Naive thymus-derived CD8-positive, alpha-beta T cell (primary cell): ENCODE measurements at regions not wholly inside any gene's neighbourhood (a gene's known extent, or its start where the extent isn't known, plus 50 kb on each side); places are given as distances from the start of the nearest gene placed in this dataset.
"Not testable (repeated sequence)": the region's sequence is repeated elsewhere in the genome, so short reads cannot be mapped to it uniquely, and the experiment has no call there.

Source experiments
- ATAC-seq, 2 donors: fragments of 150-1000 bp; cut with Tn5 transposase in 1 of 2; sonication (Bioruptor Pico), chemical (Tn5 transposase) in 1 of 2; 1 replicate in 1 of 2; 2 replicates in 1 of 2; pipeline ENCODE4 v1.10.0; 2021; ENCODE audit warnings: mild to moderate bottlenecking in 2 of 2, moderate library complexity in 2 of 2
- POLR2A ChIA-PET: fragments of 350-600 bp; sonication (Branson Sonifier 250); formaldehyde crosslinking; loops from one replicate; lab custom pipeline; 2021; ENCODE audit warnings: antibody characterized with exemption; lab: Charles Lee
- DNase-seq, 10 donors: peaks; one replicate each; pipeline versions ENCODE4 v3.0.0 to v3.0.0-alpha.2; 2020 to 2022
- H3K27ac Mint-ChIP-seq, 10 donors: one replicate each; pipeline ENCODE4 v1.8.0; 2020 to 2022; ENCODE audit warnings: mild to moderate bottlenecking in 10 of 10, mixed read lengths in 10 of 10, moderate library complexity in 4 of 10, inconsistent platforms in 1 of 10
- H3K27me3 Mint-ChIP-seq, 5 donors: one replicate each; pipeline ENCODE4 v1.8.0; 2021 to 2022; ENCODE audit warnings: mixed read lengths in 5 of 5
- H3K36me3 Mint-ChIP-seq, 3 donors: one replicate each; pipeline ENCODE4 v1.8.0; 2020 to 2022; ENCODE audit warnings: mixed read lengths in 3 of 3, mild to moderate bottlenecking in 2 of 3, inconsistent platforms in 1 of 3
- H3K4me1 Mint-ChIP-seq, 4 donors: one replicate each; pipeline ENCODE4 v1.8.0; 2021 to 2022; ENCODE audit warnings: mixed read lengths in 4 of 4
- H3K4me3 Mint-ChIP-seq, 10 donors: one replicate each; pipeline ENCODE4 v1.8.0; 2020 to 2022; ENCODE audit warnings: mild to moderate bottlenecking in 10 of 10, mixed read lengths in 10 of 10, moderate library complexity in 6 of 10, inconsistent platforms in 1 of 10
- H3K9me3 Mint-ChIP-seq, 9 donors: one replicate each; pipeline ENCODE4 v1.8.0; 2020 to 2022; ENCODE audit warnings: mixed read lengths in 9 of 9, mild to moderate bottlenecking in 3 of 9, inconsistent platforms in 1 of 9, moderate library complexity in 1 of 9

DNA sequence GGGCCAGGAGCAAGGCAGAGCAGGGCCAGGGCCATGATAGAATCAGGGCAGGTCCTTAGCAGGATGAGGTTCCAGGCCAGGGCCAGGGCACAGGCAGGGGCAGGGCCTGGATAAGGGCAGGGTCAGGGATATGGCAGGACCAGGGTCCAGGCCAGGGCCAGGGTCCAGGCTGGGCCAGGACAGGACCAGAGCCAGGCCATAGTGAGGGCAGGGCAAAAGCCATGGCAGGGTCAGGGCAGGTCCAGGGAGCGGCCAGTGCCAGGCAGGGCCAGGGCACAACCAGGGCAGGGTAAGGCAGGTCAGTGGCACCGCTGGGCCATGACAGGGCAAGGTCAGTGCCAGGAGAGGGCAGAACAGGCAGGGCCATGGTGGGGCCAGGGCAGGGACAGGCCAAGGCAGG, 152.2 kb downstream of the LIPI start:
- ATAC-seq (no peak), DNase-seq (no peak)
- POLR2A ChIA-PET = no interaction called here
- no peaks in the 10 kb centered on the region for H3K36me3 Mint-ChIP-seq
- H3K4me3 Mint-ChIP-seq = no peak overlapping the region
- peaks cover 0 to 2% (median 0%) of the 10 kb centered on the region in 9 donors for H3K9me3 Mint-ChIP-seq
- H3K27me3 Mint-ChIP-seq = no peaks in the 10 kb centered on the region
- H3K4me1 Mint-ChIP-seq = no peaks in the 10 kb centered on the region
- H3K27ac Mint-ChIP-seq = peak overlapping the region in 1 of 10 donors; percentile 11

DNA sequence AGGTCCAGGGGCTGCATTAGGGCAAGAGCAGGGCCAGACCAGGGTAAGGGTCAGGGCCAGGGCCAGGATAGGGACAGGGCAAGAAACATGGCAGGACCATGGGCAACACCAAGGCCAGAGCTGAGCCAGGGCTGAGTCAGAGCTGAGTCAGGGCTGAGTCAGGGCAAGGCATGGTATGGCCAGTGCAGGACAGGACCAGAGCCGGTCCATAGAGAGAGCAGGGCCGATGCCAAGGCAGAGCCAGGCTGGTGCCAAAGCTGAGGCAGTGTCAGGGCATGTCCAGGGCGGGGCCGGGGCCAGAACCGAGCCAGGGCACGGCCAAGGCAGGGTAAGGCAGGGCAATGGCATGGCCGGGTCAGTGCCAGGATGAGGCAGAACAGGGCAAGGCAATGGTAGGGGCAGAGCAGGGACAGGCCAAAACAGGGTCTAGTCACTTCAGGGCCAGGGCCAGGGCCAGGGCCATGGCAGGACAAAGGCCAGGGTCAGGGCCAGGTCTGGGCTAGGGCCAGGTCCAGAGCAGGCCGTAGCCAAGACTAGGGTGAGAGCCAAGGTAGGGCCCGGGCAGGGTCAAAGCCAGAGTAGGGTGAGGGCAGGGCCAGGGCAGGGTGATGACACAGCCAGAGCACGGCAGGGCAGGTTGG, 152.8 kb downstream of the LIPI start:
- H3K4me3 Mint-ChIP-seq, H3K36me3 Mint-ChIP-seq, H3K9me3 Mint-ChIP-seq, H3K4me1 Mint-ChIP-seq, POLR2A ChIA-PET, DNase-seq, ATAC-seq, H3K27ac Mint-ChIP-seq, H3K27me3 Mint-ChIP-seq: not testable (repeated sequence)

DNA sequence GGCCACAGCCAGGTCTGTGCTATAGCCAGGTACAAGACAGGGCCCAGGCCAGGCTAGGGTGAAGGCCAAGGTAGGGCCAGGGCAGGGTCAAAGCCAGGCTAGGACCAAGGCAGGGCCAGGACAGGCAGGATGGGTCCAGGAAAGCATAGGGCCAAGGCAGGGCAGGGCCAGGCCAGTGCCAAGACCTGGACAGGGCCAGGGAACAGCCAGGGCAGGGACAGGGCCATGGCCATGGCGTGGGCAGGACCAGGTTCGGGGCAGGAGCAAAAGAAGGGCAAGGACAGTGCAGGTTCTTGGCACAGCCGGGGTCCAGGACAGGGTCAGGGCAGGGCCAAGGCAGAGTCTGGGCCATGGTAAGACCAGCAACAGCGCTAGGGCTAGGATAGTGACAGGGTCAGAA, 153.4 kb downstream of the LIPI start:
- no peak for ATAC-seq
- no peak overlapping the region for H3K27ac Mint-ChIP-seq
- POLR2A ChIA-PET = no interaction called here
- H3K4me1 Mint-ChIP-seq = no peaks in the 10 kb centered on the region
- no peak for DNase-seq
- H3K27me3 Mint-ChIP-seq = no peaks in the 10 kb centered on the region
- no peaks in the 10 kb centered on the region for H3K9me3 Mint-ChIP-seq
- no peak overlapping the region for H3K4me3 Mint-ChIP-seq
- H3K36me3 Mint-ChIP-seq = no peaks in the 10 kb centered on the region

DNA sequence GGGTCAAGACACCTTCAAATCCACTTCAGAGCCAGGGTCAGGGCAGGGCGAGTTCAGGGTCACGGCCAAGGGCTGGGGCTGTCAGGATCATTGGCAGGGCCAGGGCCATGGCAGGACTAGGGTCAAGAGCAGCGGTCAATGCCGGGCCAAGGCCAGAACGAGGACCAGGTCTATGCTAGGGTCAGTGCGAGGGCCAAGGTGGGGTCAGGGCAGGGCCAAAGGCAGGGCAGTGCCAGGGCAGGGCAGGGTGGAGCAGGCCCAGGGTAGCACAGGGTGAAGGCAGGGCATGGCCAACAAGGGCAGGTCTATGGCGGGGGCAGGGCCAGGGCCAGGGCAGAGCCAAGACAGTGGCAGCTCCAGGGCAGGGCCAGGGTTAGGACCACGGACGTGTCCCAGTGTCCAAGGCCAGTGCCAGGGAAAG, 154.0 kb downstream of the LIPI start:
- Mint-ChIP-seq H3K9me3 (no peaks in the 10 kb centered on the region), H3K4me1 (no peaks in the 10 kb centered on the region), H3K27me3 (no peaks in the 10 kb centered on the region), H3K36me3 (no peaks in the 10 kb centered on the region), H3K27ac (peak overlapping the region in 1 of 10 donors; percentile 67), H3K4me3 (no peak overlapping the region)
- ATAC-seq (no peak), DNase-seq (no peak)
- POLR2A ChIA-PET = no interaction called here

DNA sequence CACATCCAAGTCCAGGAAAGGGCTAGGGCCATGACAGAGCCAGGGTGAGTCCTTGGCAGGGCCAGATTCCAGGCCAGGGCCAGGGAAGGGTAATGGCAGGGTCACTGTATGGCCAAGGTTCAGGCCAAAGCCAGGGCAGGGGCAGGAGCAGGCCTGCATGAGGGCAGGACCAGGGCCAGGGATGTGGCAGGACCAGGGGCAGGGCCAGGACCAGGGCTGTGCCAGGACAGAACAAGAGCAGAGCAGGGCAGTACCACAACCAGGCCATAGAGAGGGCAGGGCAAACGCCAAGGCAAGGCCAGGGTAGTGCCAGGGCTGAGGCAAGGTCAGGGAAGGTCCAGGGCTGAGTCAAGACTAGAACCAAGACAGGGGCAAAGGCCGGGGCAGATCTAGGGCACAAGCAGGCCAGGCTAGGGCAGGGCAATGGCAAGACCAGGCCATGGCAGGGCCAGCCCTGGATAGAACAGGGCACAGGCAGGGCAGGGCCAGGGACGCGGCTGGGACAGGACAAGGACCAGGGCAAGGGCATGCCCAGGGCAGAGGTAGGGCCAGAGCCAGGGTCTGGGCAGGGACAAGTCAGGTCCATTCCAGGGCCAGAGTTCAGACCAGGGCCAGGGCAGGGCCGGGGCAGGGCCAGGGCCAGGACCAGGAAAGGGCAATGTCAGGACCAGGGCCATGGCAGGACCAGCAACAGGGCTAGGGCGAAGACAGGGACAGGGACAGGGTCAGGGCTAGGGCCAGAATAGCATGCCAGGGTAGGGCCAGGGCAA, 154.8 kb downstream of the LIPI start:
- peak overlapping the region in 1 of 10 donors; percentile 41 for H3K27ac Mint-ChIP-seq
- ATAC-seq, H3K9me3 Mint-ChIP-seq, H3K4me1 Mint-ChIP-seq, H3K4me3 Mint-ChIP-seq, DNase-seq, H3K36me3 Mint-ChIP-seq, H3K27me3 Mint-ChIP-seq, POLR2A ChIA-PET: not testable (repeated sequence)

DNA sequence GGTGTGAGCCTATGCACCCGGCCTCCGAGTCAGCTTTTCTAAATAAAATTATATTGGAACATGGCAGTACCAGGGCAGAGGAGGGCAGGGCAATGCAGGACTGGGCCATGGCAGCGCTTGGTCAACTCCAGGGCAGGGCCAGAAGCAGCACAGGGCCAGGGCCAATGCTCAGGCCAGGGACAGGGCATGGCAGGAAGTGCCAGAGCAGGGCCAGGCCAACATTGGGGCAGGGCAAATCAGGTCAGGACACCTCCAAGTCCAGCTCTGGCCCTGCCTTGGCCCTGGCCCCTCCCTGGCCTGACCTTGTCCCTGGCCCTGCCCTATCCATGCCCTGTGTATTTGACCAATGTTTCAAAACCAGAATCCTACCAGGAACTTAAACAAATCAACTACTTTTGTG, 156.1 kb downstream of the LIPI start:
- no peak for DNase-seq
- ATAC-seq = no peak
- Mint-ChIP-seq H3K4me3 (no peak overlapping the region), H3K27me3 (no peaks in the 10 kb centered on the region), H3K9me3 (no peaks in the 10 kb centered on the region), H3K4me1 (no peaks in the 10 kb centered on the region), H3K27ac (no peak overlapping the region), H3K36me3 (no peaks in the 10 kb centered on the region)
- POLR2A ChIA-PET = no interaction called here

DNA sequence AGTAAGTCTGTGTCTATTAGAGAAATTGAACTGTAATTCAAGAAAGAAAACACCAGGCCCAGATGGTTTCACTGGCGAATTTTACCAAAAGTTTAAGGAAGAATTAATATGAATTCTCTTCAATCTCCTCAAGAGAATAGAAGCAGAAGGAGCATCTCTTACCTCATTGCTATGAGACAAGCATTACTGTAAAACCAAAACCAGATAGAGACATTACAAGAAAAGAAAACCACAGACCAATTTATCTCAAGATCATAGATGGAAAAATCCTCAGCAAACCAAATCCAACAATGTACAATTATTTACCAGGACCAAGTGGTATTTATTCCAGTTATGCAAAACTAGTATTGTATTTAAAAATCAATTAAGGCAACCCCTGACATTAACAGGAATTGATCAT, 160.6 kb downstream of the LIPI start:
- no peak overlapping the region for H3K4me3 Mint-ChIP-seq
- POLR2A ChIA-PET = no interaction called here
- H3K36me3 Mint-ChIP-seq = peaks cover 0 to 2% (median 0%) of the 10 kb centered on the region in 3 donors
- H3K4me1 Mint-ChIP-seq = no peaks in the 10 kb centered on the region
- H3K9me3 Mint-ChIP-seq = no peaks in the 10 kb centered on the region
- DNase-seq (no peak), ATAC-seq (no peak)
- no peak overlapping the region for H3K27ac Mint-ChIP-seq
- no peaks in the 10 kb centered on the region for H3K27me3 Mint-ChIP-seq

DNA sequence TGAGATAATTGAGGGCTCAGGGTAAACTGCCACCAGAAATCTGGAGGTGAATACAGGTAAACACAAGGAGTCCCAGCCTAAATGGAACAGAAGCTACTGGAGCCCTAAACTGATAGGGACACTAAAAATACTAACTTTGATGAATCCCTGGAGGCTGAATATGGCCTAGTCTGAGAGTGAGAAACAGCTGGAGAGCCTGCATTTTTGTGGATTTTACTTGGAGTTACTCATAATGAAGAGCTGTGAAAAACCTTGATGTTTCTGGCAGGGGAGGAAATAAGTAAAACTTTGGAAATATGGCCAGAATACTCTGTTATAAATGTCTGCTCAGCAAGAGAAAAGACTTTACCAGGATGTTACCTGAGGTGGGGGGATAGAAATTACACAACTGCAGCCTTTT, 164.4 kb downstream of the LIPI start:
- Mint-ChIP-seq H3K27ac (no peak overlapping the region), H3K4me1 (no peaks in the 10 kb centered on the region), H3K9me3 (no peaks in the 10 kb centered on the region), H3K4me3 (no peak overlapping the region), H3K27me3 (no peaks in the 10 kb centered on the region), H3K36me3 (peaks cover 0 to 2% (median 0%) of the 10 kb centered on the region in 3 donors)
- DNase-seq (no peak), ATAC-seq (no peak)
- POLR2A ChIA-PET = no interaction called here

DNA sequence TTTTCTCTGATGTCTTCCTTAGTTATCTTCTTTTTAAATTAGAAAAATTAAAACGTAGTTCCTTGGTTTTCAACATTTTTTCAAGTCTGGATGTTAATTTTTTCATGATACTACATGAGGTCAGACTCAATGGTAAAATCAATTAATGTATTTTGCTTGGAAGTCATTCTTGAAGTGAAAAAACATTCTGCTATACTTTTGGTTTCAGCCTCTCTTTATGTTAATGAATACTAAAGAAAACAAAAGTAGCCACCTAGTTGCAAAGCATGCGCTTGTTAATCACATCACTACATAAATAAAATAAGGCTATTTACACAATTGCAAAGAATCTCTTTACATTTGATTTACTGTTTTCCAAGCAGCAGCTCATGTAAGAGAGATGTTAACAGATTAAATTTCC, 170.4 kb downstream of the LIPI start:
- Mint-ChIP-seq H3K27ac (no peak overlapping the region), H3K9me3 (no peaks in the 10 kb centered on the region), H3K27me3 (no peaks in the 10 kb centered on the region), H3K4me1 (no peaks in the 10 kb centered on the region), H3K36me3 (peaks cover 0 to 4% (median 3%) of the 10 kb centered on the region in 3 donors), H3K4me3 (no peak overlapping the region)
- no peak for ATAC-seq
- no peak for DNase-seq
- POLR2A ChIA-PET = no interaction called here

DNA sequence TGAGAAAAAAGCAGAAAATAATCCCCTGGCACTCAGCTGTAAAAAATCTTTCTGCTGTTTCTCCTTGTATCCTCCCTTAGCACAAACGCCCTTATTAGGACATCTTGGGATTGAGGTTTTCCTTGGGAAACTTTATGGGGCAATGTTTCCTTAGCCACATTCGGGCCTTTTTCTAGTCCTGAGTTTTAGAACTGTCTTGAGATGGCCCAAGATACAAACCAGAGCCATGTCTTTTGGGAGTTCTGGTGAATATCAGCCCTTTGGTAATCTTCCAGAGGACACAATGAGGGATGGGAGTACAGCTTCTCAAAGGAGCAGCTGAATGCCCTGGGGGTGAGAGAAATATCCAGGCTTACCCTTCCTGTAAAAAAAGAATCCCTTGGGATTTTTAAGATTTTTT, 182.1 kb downstream of the LIPI start:
- ATAC-seq, POLR2A ChIA-PET, DNase-seq, H3K36me3 Mint-ChIP-seq, H3K27me3 Mint-ChIP-seq, H3K9me3 Mint-ChIP-seq: not testable (repeated sequence)
- Mint-ChIP-seq H3K4me3 (peak overlapping the region in 7 of 10 donors; percentile 19 to 85 (median 72)), H3K27ac (peak overlapping the region in 3 of 10 donors; percentile 16 to 74 (median 27)), H3K4me1 (peaks cover 1 to 16% (median 9%) of the 10 kb centered on the region in 4 donors)

DNA sequence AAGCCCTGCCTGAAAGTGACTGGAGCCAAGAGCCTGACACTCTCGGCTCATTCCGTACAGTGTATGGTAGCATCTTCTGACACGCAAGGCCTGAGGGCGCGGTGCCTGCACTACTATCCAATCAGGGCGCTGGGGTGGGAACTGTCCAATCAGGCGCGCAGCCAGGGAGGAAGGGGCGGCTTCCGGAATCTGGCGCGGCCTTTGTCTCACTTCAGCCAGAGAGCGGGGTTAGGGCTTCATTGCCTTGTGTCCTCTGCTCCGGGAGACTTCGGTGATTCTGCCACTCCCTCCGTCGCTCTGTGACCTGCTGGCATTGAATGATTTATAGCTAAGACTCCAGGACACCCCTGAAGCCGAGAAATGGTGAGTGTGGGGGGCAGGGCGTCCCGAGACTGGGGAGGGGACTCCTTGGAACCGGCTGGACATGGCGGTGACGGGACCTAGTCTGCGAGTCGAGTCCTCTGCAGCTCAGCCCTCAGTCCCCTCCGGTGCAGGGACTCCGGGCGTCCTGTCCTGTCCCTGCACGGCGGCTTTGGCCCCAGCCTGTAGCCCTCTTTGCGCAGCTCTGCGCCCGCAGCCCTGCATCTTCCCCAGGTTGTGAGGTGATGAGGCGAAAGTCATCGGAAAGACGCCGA, 183.4 kb downstream of the LIPI start:
- not testable (repeated sequence) for H3K36me3 Mint-ChIP-seq

DNA sequence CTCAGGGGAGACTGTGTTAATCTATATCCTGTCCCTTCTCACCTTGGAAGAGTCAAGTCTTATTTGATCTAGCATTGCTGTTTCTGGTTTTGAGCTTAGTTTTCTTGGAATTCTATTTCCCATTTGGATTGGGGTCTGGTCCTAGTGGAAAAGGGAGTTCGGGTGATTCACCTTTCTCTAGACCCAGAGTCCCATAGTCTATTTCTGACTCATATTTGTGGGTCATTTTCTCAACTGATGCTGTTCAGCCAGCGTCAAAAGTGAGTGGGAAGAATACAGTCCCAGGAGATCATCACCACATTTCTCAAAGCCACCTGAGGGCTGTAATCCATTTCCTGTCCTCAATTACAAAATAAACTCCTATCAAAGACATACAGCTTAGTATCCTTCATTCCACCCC, 190.6 kb downstream of the LIPI start:
- H3K27ac Mint-ChIP-seq, H3K27me3 Mint-ChIP-seq, ATAC-seq, POLR2A ChIA-PET, H3K36me3 Mint-ChIP-seq, H3K4me1 Mint-ChIP-seq, H3K9me3 Mint-ChIP-seq, H3K4me3 Mint-ChIP-seq, DNase-seq: not testable (repeated sequence)

More for the DNA sequence above, 183.4 kb downstream of the LIPI start:
- POLR2A ChIA-PET, H3K27me3 Mint-ChIP-seq, H3K9me3 Mint-ChIP-seq: not testable (repeated sequence)
- H3K4me1 Mint-ChIP-seq = peaks cover 1 to 16% (median 9%) of the 10 kb centered on the region in 4 donors
- H3K4me3 Mint-ChIP-seq = peak overlapping the region; percentile 85 to 94 (median 90)
- DNase-seq = peak; percentile 61 to 92 (median 84)
- ATAC-seq = peak; percentile 99 to 100
- H3K27ac Mint-ChIP-seq = peak overlapping the region in 8 of 10 donors; percentile 43 to 91 (median 86)

DNA sequence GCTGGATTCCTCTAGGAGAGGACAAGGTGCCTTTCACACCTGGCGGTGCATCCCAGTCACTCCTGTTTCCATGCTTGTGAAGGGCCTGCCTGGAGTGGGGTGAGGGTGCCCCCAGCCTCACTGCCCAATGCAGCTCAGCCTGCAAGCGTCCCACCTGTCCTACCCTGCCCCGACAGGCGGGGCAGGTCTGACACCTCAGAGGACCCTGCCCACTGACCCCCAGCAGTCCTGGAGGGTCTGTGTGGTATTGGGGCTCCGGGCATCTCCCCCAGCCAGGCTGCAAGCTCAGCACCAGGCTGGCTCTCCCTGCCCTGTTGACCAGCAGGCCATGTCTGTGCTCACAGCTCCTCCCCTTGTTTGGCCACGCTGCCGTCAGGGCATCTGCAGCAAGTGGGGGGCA, 194.9 kb downstream of the LIPI start:
- DNase-seq, H3K4me1 Mint-ChIP-seq, ATAC-seq, POLR2A ChIA-PET, H3K9me3 Mint-ChIP-seq, H3K4me3 Mint-ChIP-seq, H3K27ac Mint-ChIP-seq, H3K36me3 Mint-ChIP-seq, H3K27me3 Mint-ChIP-seq: not testable (repeated sequence)
